T-helper 2 cell (primary cell): ENCODE measurements at regions not wholly inside any gene's neighbourhood (a gene's known extent, or its start where the extent isn't known, plus 50 kb on each side); places are given as distances from the start of the nearest gene placed in this dataset.

Experiments used
- DNase-seq, 5 experiments: peaks; one replicate each; pipeline versions ENCODE4 v3.0.0 to v3.0.0-alpha.2; 2012 to 2022

GRCh38 chr4:124199755-124200154 is 512.8 kb downstream of the ANKRD50 start:
- no peak for DNase-seq

GRCh38 chr4:124201636-124202035 is 510.9 kb downstream of the ANKRD50 start:
- no peak for DNase-seq

- no peak for DNase-seq
These were observed 510.4 kb downstream of the ANKRD50 start for GRCh38 chr4:124202099-124202498.

GRCh38 chr4:124203613-124204238 is 508.8 kb downstream of the ANKRD50 start:
- DNase-seq: no peak

GRCh38 chr4:124206779-124207605 is 505.5 kb downstream of the ANKRD50 start:
- no peak for DNase-seq

- DNase-seq: no peak
These were observed 503.3 kb downstream of the ANKRD50 start for GRCh38 chr4:124209211-124209610.

- no peak for DNase-seq
These were observed 502.9 kb downstream of the ANKRD50 start for GRCh38 chr4:124209626-124210025.

- DNase-seq: no peak
These were observed 501.8 kb downstream of the ANKRD50 start for GRCh38 chr4:124210746-124211145.

- DNase-seq: no peak
These were observed 499.5 kb downstream of the ANKRD50 start for GRCh38 chr4:124212815-124213630.

GRCh38 chr4:124219389-124219788 is 493.1 kb downstream of the ANKRD50 start:
- no peak for DNase-seq

- no peak for DNase-seq
These were observed 488.3 kb downstream of the ANKRD50 start for GRCh38 chr4:124224256-124224655.

- DNase-seq: no peak
These were observed 484.6 kb downstream of the ANKRD50 start for GRCh38 chr4:124227981-124228380.

- no peak for DNase-seq
These were observed 482.3 kb downstream of the ANKRD50 start for GRCh38 chr4:124230268-124230667.

GRCh38 chr4:124234771-124235170 is 477.8 kb downstream of the ANKRD50 start:
- DNase-seq: no peak

- no peak for DNase-seq
These were observed 468.7 kb downstream of the ANKRD50 start for GRCh38 chr4:124243671-124244366.

- no peak for DNase-seq
These were observed 459.5 kb downstream of the ANKRD50 start for GRCh38 chr4:124253080-124253479.

GRCh38 chr4:124262211-124263179 is 450.0 kb downstream of the ANKRD50 start:
- DNase-seq: peak in 2 of 5 experiments; percentile 2 to 55

- no peak for DNase-seq
These were observed 446.8 kb downstream of the ANKRD50 start for GRCh38 chr4:124265701-124266100.

- DNase-seq: no peak
These were observed 445.8 kb downstream of the ANKRD50 start for GRCh38 chr4:124266721-124267120.

GRCh38 chr4:124276461-124276860 is 436.1 kb downstream of the ANKRD50 start:
- no peak for DNase-seq

- DNase-seq: no peak
These were observed 434.8 kb downstream of the ANKRD50 start for GRCh38 chr4:124277691-124278090.

- DNase-seq: no peak
These were observed 434.1 kb downstream of the ANKRD50 start for GRCh38 chr4:124278477-124278876.
